Panc1 (cell line): ENCODE measurements at regions not wholly inside any gene's neighbourhood (a gene's known extent, or its start where the extent isn't known, plus 50 kb on each side); places are given as distances from the start of the nearest gene placed in this dataset.

Source experiments
- CTCF ChIP-seq: fragments of 450-650 bp; IDR thresholded peaks from 2 replicates; pipeline ENCODE4 v1.5.1; 2017; ENCODE audit warnings: mild to moderate bottlenecking
- POLR2AphosphoS5 ChIP-seq: IDR thresholded peaks from 2 replicates; pipeline ENCODE4 v1.6.1; 2012; ENCODE audit warnings: mild to moderate bottlenecking, low read depth, low read length, moderate library complexity
- REST ChIP-seq, 2 experiments: IDR thresholded peaks; 2 replicates each; pipeline ENCODE4 v1.6.1; 2011 to 2012; ENCODE audit warnings: low read depth in 2 of 2, control low read depth in 1 of 2, low read length in 1 of 2, mild to moderate bottlenecking in 1 of 2, moderate library complexity in 1 of 2; ENCODE audit not compliant: insufficient read depth in 1 of 2
- TCF7L2 ChIP-seq: IDR thresholded peaks from 2 replicates; pipeline ENCODE4 v1.6.1; 2011; ENCODE audit warnings: mild to moderate bottlenecking, low read depth, low read length, inconsistent platforms

GRCh38 chr1:115194506-115194905 lies 105.2 kb upstream of the TSPAN2 start:
- TF ChIP-seq REST (IDR thresholded peaks at IDR 0.05; ENCODE audit: insufficient read depth in 1 of 2, low read depth in 2 of 2, low read length in 1 of 2), result no peak
- TF ChIP-seq CTCF, result no peak
- TF ChIP-seq TCF7L2, result no peak
- TF ChIP-seq POLR2AphosphoS5, result no peak
